ENCODE measurements at regions not wholly inside any gene's neighbourhood (a gene's known extent, or its start where the extent isn't known, plus 50 kb on each side); places are given as distances from the start of the nearest gene placed in this dataset.

- TF ChIP-seq PREB (CRISPR knock-in tag; IDR thresholded peaks at IDR 0.05; ENCODE audit: borderline replicate concordance) (no peak), SMAD4 (CRISPR knock-in tag; IDR thresholded peaks at IDR 0.05) (no peak), ZNF532 (CRISPR knock-in tag; IDR thresholded peaks at IDR 0.05; ENCODE audit: borderline replicate concordance) (no peak), ZNF138 (CRISPR knock-in tag; conservative IDR thresholded peaks at IDR 0.05) (no peak), E2F4 (CRISPR knock-in tag; IDR thresholded peaks at IDR 0.05; ENCODE audit: borderline replicate concordance, low read depth) (no peak), FOXP1 (CRISPR knock-in tag; IDR thresholded peaks at IDR 0.05; ENCODE audit: borderline replicate concordance) (no peak), E2F1 (CRISPR knock-in tag; IDR thresholded peaks at IDR 0.05) (no peak)
Observed at GRCh38 chr3:197425485-197426120, 127.2 kb upstream of the DLG1 start (continued).

GRCh38 chr3:197424674-197425484 is 126.5 kb upstream of the DLG1 start:
- Mint-ChIP-seq H3K27ac (no peak overlapping the region), H3K36me3 (no peaks in the 10 kb centered on the region), H3K4me3 (no peak overlapping the region), H3K27me3 (ENCODE audit: low read depth) (no peaks in the 10 kb centered on the region; the same call in 1 of the 2 replicates), H3K9me3 (no peaks in the 10 kb centered on the region), H3K4me1 (peaks cover 9% of the 10 kb centered on the region; the same call in 1 of the 2 replicates)
- ChIA-PET CTCF (interaction anchor here (0.7 to 0.9 kb wide), 2 partner anchors 8 to 61 kb away, joined by 3 read pairs; no protein-coding TSS in a partner anchor), POLR2A (interaction anchor here (0.6 to 0.7 kb wide), 2 partner anchors 58 to 89 kb away, joined by 3 read pairs; no protein-coding TSS in a partner anchor)
- DNase-seq (ENCODE audit: low spot score): no peak
- no peak for ATAC-seq
- TF ChIP-seq CREB1 (CRISPR knock-in tag; IDR thresholded peaks at IDR 0.05): no peak

- Mint-ChIP-seq H3K4me1 (peaks cover 9% of the 10 kb centered on the region; the same call in 1 of the 2 replicates), H3K27me3 (ENCODE audit: low read depth) (no peaks in the 10 kb centered on the region; the same call in 1 of the 2 replicates), H3K36me3 (no peaks in the 10 kb centered on the region), H3K9me3 (no peaks in the 10 kb centered on the region), H3K27ac (no peak overlapping the region), H3K4me3 (no peak overlapping the region)
- no peak for DNase-seq (ENCODE audit: low spot score)
- POLR2A ChIA-PET: no interaction called here
- ATAC-seq: no peak
- CTCF ChIA-PET: interaction anchor here (0.9 kb wide), 1 partner anchor 9 kb away, joined by 3 read pairs; no protein-coding TSS in a partner anchor
- TF ChIP-seq SP1 (CRISPR knock-in tag; conservative IDR thresholded peaks at IDR 0.05) (no peak), RORB (CRISPR knock-in tag; IDR thresholded peaks at IDR 0.05) (no peak), OVOL2 (CRISPR knock-in tag; IDR thresholded peaks at IDR 0.05; ENCODE audit: borderline replicate concordance) (no peak), ZNF396 (CRISPR knock-in tag; IDR thresholded peaks at IDR 0.05; ENCODE audit: borderline replicate concordance) (no peak), ATF6 (CRISPR knock-in tag; IDR thresholded peaks at IDR 0.05) (no peak), ZNF281 (CRISPR knock-in tag; IDR thresholded peaks at IDR 0.05) (no peak), TCF7 (CRISPR knock-in tag; IDR thresholded peaks at IDR 0.05; ENCODE audit: low read depth) (no peak), JUN (CRISPR knock-in tag; IDR thresholded peaks at IDR 0.05) (no peak)
Observed at GRCh38 chr3:197424266-197424665, 125.9 kb upstream of the DLG1 start.
